EL (cell line): ENCODE measurements at regions not wholly inside any gene's neighbourhood (a gene's known extent, or its start where the extent isn't known, plus 50 kb on each side); places are given as distances from the start of the nearest gene placed in this dataset.
A peak's percentile ranks its signal among the peaks of the same experiment; 100 is the strongest.
"Not testable (repeated sequence)": the region's sequence is repeated elsewhere in the genome, so short reads cannot be mapped to it uniquely, and the experiment has no call there.

Source experiments
- DNase-seq: peaks from one replicate; pipeline ENCODE4 v3.0.0-alpha.2; 2016

DNA sequence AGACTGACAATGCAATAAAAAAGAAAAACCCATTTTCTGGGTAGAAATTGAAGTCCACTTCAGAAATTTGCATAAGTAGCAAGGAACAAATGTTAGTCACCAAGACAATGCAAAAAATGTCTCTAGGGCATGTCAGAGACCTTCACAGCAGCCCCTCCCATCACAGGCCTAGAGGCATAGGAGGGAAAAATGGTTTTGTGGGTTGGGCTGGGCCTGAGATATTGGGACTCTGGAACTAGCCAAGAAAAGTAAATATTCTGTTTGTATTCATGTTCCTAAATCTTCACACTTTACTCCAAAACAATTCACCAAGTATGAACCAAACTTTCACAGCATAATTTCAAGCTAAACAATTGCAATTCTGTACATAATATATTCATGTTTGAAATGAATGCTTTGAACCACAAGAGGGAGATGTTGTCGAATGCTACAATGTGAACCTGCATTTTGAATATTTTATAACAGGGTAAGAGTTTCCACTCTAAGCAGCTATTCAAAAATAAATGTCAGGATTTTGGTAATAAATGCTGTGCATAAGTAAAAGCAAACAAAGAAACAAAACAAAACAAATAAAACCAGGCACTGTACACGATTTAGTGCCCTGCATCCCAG, 429.2 kb downstream of the OTOL1 start:
- no peak for DNase-seq

DNA sequence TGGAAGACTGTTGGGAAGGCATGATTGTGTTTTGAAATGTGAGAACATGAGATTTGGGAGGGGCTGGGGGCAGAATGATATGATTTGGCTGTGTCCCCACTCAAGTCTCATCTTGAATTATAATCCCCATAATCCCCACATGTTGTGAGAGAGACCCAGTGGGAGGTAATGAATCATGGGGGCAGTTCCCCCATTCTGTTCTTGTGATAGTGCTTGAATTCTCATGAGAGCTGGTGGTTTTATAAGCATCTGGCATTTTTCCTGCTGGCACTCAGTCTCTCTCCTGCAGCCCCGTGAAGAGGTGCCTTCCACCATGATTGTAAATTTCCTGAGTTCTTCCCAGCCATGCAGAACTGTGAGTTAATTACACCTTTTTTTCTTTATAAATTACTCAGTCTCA, 430.5 kb downstream of the OTOL1 start:
- DNase-seq = no peak

DNA sequence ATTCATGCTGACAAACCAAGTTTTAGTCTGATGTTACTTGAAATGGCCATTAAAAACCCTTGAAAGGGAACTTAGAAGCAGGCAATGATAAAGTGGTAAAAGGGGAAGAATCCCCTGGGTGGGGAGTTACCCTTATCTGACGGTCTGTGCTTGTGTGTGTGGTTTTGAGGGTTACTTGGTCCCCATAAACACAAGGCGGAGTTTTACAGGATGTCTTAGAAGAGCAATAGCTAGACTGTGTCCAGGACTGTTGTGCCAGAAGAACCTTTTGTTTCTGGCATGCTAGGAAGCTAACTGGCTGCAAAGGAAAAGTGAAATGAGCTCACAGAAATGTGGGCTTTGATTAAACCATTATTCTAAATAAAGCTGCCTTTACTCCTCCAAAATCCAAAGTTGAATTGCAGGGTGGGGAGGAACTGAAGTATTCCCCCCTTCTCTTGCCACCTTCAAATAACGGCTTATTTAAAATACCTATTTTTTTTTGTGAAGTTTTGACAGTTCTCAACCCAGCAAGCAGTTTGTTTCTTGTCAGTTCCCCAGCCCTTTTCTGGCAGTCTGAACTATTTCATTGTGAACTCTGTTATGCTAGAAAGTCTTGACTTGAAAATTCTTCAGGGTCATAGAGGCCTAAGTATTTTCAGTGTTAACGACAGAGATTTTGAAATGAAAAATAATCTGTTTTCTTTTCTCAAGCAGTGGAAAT, 443.5 kb downstream of the OTOL1 start:
- no peak for DNase-seq

DNA sequence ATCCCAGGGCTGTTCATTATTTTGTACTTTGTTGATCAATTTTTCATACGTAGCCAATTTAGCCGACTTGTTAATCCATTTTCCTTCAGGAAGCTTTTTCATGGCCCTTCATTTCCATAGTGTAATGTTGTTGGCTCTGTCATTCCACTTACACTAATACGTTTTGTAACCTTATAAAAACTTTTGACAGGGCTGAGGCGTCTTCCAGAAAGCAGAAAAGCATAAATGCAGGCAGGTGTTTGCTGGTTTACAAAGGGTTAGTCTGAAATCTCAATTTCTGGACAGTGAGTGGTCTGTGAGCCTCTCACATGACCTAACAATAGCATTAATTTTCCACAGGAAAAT, 444.0 kb downstream of the OTOL1 start:
- no peak for DNase-seq

DNA sequence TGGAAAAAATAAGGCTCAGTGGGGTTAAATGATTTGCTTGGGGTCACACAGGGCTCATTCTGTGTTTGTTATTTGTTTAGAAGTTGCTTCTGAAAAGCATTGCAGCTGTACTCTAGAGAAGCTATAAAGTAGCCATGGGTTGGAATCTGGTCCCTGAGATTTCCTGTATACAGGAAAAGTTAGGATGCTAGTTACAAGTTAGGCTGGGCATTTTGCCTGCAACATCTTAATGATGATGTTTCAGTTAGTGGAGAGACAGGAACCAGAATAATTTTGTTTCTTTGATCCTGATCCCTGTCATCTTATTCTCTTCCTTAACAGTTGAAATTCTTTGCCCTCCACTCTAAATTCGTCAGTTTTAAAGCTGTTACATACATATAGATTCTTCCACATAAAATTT, 445.3 kb downstream of the OTOL1 start:
- no peak for DNase-seq

DNA sequence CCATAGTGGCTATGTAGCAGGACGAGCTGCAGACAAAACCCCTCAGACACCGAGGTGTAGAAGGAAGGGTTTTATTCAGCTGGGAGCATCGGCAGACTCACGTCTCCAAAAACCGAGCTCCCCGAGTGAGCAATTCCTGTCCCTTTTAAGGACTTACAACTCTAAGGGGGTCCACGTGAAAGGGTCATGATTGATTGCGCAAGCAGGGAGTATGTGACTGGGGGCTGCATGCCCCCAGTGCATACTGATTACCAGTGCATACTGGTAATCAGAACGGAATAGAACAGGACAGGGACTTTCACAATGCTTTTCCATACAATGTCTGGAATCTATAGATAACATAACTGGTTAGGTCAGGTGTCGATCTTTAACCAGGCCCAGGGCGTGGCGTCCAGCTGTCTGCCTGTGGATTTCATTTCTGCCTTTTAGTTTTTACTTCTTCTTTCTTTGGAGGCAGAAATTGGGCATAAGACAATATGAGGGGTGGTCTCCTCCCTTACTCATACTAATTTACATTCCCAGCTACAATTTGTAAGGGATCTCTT, 447.3 kb downstream of the OTOL1 start:
- DNase-seq = not testable (repeated sequence)

DNA sequence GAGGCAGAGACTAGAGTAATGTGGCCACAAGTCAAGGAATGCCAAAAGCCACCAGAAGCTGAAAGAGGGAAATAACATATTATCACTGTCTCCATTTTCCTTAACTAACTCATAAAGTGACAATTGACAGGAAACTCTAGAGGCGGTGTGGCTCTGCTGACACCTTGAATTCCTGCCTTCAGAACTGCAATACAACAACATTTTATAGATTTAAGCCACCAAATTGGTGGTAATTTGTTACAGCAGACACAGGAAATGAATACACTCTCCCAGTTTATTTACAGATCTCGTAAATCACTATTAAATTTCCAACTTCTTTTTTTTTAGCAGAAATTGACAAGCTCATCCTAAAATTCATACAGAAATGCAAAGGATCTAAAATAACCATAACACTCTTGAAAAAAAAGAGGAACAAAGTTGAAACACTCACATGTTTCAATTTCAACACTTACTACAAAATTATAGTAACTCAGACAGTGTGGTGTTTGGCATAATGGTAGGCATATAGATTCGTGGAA, 449.9 kb downstream of the OTOL1 start:
- DNase-seq = no peak

DNA sequence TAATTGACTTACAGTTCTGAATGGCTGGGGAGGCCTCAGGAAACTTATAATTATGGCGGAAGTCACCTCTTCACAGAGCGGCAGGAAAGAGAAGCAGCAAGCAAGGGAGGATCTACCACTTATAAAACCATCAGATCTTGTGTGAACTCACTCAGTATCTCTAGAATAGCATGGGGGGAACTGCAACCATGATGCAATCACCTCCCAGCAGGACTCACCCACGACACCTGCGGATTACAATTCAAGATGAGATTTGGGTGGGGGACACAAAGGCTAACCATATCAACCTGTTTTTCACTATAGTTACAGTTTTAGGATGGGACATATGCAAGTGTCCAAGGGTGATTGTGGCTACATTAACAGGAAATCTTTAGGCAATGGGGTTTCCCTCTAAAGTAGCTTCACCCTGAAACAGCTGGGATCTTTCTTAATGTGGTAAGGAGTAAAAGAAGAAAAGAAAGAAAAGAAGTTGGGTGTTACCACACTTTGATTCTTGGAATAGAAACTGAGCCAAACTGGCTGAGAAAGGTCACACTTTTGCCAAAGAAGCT, 453.8 kb downstream of the OTOL1 start:
- DNase-seq = no peak

DNA sequence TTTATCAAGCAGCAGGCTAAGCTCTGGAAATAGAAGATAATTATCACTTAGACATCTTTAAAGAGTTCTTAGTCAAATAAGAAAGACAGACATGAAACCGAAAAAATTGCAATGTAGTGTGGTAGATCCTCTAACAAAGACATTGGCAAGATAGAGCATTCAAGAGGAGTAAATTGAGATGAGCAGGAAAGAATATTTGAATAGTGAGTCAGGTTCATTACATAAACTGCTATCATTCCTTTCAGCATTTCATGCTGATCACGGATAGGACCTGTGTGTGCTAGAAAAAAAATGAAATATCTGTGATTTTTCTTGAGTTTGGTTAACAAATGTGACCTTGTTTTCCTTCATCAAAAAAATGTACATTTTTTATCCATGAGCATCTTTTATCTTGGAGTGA, 460.9 kb downstream of the OTOL1 start:
- DNase-seq = peak; percentile 67

DNA sequence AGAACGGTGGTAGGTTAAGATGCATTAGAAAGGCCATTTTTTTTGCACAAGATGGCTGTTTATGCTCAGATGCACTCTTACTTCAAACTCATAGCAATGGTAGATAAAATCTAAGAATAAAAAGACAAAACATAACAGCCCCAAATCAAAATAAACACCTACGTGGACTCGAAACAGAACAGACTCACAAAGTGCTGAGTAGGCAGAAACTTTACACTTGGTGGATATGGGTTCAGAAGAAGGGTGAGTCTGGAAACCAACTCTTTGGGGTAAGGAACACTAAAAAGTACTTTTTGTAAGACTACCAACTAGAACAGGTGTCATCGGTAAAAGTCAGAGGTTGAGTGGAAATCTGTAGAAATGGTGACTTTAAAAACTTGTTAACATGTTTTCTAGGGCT, 468.2 kb downstream of the OTOL1 start:
- no peak for DNase-seq

DNA sequence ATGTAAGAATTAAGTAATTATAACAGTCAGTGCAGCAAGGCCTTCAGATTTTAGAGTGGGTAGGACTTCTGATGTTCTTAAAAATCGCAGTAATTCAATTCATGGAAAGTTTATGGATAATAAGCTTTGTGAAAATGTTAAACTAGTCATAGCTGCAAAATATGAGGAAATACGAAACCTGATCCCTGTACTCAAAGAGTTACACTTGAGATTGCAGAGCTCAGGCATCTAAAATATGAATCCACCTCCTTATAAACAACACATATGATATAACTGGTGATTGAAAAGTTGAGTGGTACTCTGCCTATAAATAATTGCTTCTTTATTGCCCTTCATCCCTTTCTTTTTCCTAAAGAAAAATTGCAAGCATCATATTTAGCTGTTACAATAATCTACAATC, 473.3 kb downstream of the OTOL1 start:
- DNase-seq = peak; percentile 17

DNA sequence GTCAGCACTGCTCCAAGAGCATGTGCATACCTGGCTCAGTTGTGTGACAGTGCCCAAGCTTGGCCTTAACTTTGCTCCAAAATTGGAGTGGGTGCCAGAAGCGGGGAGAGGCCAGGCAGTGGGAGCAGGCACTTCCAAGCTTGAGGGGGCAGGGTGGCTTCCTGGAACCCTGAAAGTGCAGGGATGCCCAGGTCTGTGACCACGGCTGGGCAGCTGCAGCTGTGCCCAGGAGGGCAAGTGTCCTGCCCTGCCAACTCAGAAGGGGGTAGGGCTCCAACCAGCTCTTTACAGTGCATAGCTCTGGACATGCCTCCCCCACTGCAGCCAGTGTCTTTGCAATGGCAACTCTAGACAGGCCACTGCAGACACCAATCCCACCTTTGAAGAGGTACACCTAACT, 478.6 kb downstream of the OTOL1 start:
- no peak for DNase-seq

DNA sequence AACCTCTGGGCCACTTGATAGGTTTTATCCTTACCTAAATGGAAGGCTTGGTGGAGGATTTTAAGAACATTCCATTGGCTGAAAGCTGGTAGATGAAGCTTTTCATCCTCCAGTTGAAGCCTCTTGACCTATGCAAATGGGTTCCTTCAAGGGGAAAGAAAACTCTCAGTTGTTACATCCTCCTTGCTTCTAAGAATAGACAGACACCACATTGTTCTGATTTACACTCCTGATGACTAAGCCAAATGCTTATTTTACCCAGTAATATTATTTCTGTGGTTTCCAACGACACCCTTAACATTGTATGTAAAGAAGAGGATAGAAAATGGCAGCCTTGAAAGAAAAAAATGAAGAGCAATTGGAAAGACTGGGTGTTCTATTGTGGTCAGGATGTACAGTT, 480.5 kb downstream of the OTOL1 start:
- peak; percentile 45 for DNase-seq

DNA sequence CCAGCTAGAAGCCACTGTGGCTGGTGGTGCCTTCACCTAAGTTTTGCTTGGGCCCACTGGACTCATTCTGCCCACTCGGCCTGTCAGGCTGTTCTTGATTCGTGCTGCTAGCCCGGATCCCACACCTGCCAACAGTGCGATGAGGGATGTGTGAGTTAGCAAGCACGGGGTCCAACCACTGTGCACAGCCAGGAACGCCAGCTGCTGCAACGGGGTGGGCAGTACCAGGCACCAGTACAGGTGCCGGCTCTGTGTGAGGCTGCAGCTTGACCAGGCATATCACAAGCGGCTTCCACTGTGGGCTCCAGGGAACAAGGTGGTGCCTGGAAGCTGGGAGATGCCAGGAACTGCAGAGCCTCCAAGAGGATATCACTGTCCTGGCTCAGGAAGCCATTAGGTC, 481.2 kb downstream of the OTOL1 start:
- DNase-seq = no peak

DNA sequence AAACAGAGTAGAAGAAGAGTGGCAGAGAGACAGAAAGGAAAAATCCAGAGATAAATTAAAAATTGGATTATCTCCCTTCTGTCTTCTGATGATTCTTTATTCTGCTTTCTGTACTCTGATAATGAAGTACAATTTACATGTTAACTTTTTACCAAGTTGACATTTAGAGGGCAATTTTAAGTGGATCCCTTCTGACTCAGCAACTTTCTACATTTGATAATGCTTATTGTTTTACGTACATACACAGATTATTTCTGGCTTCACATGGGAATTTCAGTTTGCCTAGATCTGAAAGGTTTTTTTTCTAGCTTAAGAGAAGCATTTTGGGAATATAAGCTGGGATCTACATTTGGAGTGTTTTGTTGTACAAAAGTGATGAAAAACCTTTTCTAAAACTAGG, 491.3 kb downstream of the OTOL1 start:
- no peak for DNase-seq

DNA sequence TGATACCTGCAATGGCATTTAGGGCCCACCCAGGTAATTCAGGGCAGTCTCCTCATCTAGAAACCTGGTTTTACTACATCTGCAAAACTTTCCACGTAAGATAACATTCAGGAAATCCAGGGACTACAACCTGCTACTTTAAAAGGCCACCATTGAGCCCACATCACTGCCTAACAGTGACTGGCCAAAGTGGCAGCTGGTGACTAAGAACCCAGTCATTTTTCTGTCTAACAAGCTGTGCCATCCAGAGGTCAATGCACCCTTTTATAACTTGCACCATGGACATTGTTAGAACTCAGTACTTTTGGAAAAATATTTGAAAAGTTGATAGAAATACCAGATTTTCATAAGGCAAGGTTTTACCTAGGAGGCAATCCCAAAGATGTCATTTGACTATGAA, 492.4 kb downstream of the OTOL1 start:
- peak; percentile 25 for DNase-seq

DNA sequence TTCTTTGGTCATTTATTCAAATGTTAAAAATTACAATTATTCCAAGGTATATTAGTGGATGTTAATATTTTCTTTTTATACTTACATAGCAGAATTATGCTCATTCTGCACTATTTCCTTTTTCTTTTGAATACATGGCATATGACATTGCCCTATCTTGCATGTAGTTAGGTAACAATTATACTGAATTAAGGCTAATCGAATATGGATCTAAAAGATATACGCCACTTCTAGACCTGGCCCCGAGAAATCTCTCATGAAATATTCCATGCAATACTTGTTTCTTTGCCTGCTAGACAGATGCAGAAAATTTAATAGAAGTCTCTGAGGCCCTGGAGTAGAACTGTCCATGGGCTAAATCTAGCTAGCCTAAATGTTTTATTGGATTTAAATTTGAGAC, 493.4 kb downstream of the OTOL1 start:
- DNase-seq = no peak

DNA sequence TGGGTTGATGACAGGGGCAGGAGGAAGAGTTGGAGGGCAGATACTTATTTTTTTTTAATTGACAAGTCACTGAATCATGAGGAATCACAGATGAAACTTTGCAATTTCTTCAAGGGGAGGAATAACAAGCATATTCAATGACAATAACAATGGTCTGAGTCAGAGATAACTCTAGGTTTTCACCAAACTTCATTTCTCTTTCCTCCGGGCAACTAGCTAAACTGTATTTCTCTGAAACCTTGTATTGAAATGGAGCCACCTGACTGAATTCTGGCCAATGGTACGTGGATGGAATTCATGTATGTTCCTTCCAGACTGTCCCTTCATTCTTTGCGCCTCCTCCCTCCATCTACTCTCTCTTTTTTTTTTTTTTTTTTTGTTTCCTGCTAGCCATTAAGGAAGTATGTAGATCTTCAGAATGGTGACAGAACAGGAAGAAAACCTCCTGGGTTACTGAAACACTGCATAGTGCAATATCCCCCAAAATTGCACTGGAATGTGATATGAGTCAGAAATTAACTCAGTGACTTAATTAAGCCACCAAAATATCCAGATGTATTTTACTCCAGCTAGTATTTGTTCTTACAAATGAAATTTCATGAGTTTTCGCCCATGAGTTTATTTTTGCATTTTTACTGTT, 495.4 kb downstream of the OTOL1 start:
- peak; percentile 18 for DNase-seq

DNA sequence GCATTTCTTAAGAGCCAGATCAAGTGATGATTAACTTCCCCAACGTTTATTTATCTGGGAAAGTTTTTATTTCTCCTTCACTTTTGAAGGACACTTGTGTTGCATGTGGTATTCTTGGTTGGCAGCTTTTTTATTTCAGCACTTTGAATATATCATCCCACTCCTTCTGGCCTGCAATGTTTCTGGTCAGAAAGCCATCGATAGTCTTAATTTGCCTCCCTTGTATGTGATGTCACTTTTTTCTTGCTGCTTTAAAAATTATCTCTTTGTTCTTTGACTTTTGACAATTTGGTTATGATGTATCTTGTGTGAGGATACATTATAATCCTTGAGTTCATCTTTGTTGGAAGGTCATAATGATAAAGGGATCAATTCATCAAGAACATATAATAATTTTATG, 503.2 kb downstream of the OTOL1 start:
- no peak for DNase-seq

DNA sequence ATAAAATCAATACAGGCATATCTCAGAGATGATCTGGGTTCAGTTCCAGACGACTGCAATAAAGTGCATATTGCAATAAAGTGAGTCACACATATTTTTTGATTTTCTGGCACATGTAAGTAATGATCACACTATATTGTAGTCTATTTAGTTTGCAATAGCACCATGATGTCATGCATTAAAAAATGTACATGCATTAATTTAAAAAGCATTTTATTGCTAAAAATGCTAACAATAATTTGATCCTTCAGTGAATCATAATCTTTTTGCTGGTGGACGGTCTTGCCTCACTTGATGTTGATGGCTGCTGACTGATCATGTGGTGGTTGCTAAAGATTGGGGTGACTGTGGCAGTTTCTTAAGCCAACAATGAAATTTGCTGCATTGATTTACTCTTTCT, 511.1 kb downstream of the OTOL1 start:
- peak; percentile 56 for DNase-seq

DNA sequence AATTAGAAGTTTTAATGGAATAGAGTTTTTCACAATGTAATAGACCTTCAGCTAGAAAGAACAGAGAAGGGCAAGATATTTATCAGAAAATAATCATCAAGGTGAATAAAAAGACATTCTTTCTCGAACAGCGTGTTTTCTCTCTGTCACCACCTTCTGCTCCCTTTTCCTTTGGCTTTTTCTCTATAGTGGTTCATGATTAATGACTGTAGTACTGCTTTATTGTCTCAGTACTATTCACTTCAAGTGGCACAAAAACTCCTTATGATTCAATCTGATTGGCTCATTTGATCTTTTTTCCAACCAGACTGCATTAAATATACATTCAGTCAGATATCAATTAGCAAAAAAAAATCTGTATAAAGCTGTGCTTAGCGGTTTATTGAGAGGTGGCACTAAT, 516.0 kb downstream of the OTOL1 start:
- DNase-seq = no peak

DNA sequence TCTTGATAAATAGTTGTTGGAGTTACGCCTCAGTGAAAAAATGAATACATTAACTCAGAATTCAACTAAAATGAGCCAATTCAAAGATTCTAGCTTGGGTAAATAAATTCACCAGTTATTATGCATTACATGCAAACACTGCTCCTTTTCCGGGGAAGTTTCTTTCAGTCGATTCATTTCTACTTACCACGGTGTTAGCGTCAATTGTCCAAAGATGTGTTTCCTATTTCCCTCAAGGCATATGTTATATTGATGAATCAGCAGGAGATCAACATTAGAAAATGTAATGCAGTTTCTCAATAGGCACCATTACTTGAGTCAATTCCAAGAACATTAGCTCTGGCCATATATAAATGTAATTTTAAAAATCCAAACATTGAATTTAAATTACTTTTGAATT, 517.7 kb downstream of the OTOL1 start:
- no peak for DNase-seq

DNA sequence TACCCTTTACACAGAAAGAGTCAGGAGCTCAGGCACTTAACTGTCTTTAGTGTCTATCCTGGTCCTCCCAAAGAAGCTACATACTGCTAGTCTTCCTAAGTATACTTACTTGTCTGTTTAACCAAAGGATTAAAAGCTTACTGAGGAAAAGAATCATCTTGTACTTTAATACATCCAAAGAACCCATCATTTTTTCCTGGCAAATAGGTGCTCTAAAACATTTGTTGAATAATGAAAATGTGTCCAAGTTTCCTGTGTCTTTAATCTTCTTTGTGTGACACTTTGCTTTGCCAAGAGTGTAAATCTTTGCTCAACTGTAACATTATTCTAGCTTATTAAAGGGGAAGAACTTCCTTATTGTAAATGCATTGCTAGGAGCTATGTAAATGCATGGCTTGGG, 519.2 kb downstream of the OTOL1 start:
- no peak for DNase-seq

DNA sequence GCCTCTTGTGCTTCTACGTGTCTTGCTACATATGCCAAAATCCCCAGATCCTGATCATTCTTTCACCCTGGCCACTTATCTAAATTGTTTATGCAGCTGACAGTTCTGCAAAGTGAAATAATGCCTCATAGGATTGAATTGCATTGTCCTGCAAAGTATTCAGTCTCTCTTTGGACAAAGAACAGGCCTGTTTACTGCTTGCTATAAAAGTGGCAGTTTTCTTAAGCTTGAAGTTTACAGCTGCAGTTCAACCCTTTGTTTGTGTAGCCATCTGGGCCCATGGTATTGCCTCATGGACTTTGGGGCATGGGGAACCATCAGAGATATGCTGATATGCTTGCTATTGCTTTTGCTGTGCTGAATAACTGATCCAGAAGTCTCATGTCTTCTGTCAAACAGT, 523.2 kb downstream of the OTOL1 start:
- no peak for DNase-seq
